Mammary epithelial cell (primary cell): ENCODE measurements at regions not wholly inside any gene's neighbourhood (a gene's known extent, or its start where the extent isn't known, plus 50 kb on each side); places are given as distances from the start of the nearest gene placed in this dataset.

Experiments
- EZH2 ChIP-seq: IDR thresholded peaks from 2 replicates; pipeline ENCODE4 v1.6.1; 2012; ENCODE audit warnings: low read length, inconsistent platforms, borderline replicate concordance
- TF ChIP-seq, protein P1 (sequence below), 2 donors: IDR thresholded peaks in 1 of 2; conservative IDR thresholded peaks in 1 of 2; 2 replicates each; pipeline ENCODE4 v1.5.1; 2011 to 2012; ENCODE audit warnings: inconsistent platforms in 2 of 2, low read length in 2 of 2, mild to moderate bottlenecking in 2 of 2, control low read depth in 1 of 2, low read depth in 1 of 2; ENCODE audit not compliant: insufficient read depth in 1 of 2; ENCODE audit errors: extremely low read depth in 1 of 2

DNA sequence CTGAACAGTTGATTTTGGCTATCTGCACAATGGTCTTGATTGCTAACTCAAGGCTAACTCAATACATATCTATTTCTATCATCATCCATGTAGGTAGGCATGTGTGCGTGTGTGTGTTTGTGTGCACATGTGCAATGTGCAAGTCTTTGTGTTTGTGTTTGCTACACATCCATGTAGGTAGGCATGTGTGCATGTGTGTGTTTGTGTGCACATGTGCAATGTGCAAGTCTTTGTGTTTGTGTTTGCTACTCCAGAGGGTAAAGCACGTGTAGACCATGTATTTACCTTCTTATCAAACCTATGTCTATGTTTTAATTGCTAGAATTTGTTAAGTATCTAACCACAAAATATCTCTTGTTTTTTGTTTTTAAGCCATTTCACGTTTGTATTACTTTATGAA, 962.6 kb downstream of the LRFN5 start:
- TF ChIP-seq, protein P1, sequence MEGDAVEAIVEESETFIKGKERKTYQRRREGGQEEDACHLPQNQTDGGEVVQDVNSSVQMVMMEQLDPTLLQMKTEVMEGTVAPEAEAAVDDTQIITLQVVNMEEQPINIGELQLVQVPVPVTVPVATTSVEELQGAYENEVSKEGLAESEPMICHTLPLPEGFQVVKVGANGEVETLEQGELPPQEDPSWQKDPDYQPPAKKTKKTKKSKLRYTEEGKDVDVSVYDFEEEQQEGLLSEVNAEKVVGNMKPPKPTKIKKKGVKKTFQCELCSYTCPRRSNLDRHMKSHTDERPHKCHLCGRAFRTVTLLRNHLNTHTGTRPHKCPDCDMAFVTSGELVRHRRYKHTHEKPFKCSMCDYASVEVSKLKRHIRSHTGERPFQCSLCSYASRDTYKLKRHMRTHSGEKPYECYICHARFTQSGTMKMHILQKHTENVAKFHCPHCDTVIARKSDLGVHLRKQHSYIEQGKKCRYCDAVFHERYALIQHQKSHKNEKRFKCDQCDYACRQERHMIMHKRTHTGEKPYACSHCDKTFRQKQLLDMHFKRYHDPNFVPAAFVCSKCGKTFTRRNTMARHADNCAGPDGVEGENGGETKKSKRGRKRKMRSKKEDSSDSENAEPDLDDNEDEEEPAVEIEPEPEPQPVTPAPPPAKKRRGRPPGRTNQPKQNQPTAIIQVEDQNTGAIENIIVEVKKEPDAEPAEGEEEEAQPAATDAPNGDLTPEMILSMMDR (conservative IDR thresholded peaks at IDR 0.05 in 1 of 2, IDR thresholded peaks at IDR 0.05 in 1 of 2; ENCODE audit: extremely low read depth in 1 of 2, insufficient read depth in 1 of 2, low read depth in 1 of 2, low read length in 2 of 2): no peak
- TF ChIP-seq EZH2: no peak
